HG02610 (cell line): ENCODE measurements at regions not wholly inside any gene's neighbourhood (a gene's known extent, or its start where the extent isn't known, plus 50 kb on each side); places are given as distances from the start of the nearest gene placed in this dataset.
A peak's percentile ranks its signal among the peaks of the same experiment; 100 is the strongest.

Experiments used
- ATAC-seq: cut with Tn5 transposase; IDR thresholded peaks from one replicate; pipeline ENCODE4 v1.9.1; 2021; ENCODE audit warnings: mild to moderate bottlenecking, moderate library complexity; ENCODE audit not compliant: unreplicated experiment

GRCh38 chr5:125401724-125402622, 655.5 kb upstream of the ZNF608 start:
- no peak for ATAC-seq

GRCh38 chr5:125402787-125403186, 656.3 kb upstream of the ZNF608 start:
- no peak for ATAC-seq

- no peak for ATAC-seq
Measured at GRCh38 chr5:125404056-125404455, 657.6 kb upstream of the ZNF608 start.

- ATAC-seq: peak; percentile 32
Measured at GRCh38 chr5:125408448-125409233, 662.2 kb upstream of the ZNF608 start.

- ATAC-seq: no peak
Measured at GRCh38 chr5:125409234-125409860, 662.9 kb upstream of the ZNF608 start.

- no peak for ATAC-seq
Measured at GRCh38 chr5:125409861-125410536, 663.6 kb upstream of the ZNF608 start.

GRCh38 chr5:125410537-125411070, 664.2 kb upstream of the ZNF608 start:
- no peak for ATAC-seq

- peak; percentile 43 for ATAC-seq
Measured at GRCh38 chr5:125411071-125411743, 664.8 kb upstream of the ZNF608 start.

GRCh38 chr5:125411744-125412560, 665.5 kb upstream of the ZNF608 start:
- ATAC-seq: peak; percentile 68

- ATAC-seq: peak; percentile 61
Measured at GRCh38 chr5:125412561-125413495, 666.4 kb upstream of the ZNF608 start.

- ATAC-seq: no peak
Measured at GRCh38 chr5:125413496-125414274, 667.2 kb upstream of the ZNF608 start.

GRCh38 chr5:125415126-125415525, 668.7 kb upstream of the ZNF608 start:
- ATAC-seq: no peak

GRCh38 chr5:125416055-125416454, 669.6 kb upstream of the ZNF608 start:
- no peak for ATAC-seq

- ATAC-seq: no peak
Measured at GRCh38 chr5:125421006-125421405, 674.6 kb upstream of the ZNF608 start.

- ATAC-seq: no peak
Measured at GRCh38 chr5:125422342-125422741, 675.9 kb upstream of the ZNF608 start.

- ATAC-seq: no peak
Measured at GRCh38 chr5:125424402-125425141, 678.1 kb upstream of the ZNF608 start.

- no peak for ATAC-seq
Measured at GRCh38 chr5:125429498-125429897, 683.1 kb upstream of the ZNF608 start.
